HEK293 (cell line): ENCODE measurements at regions not wholly inside any gene's neighbourhood (a gene's known extent, or its start where the extent isn't known, plus 50 kb on each side); places are given as distances from the start of the nearest gene placed in this dataset.

ENCODE experiments used
- CTCF ChIA-PET: fragments of 350-600 bp; formaldehyde crosslinking; extraction: SDS; loops from one replicate; lab custom pipeline; 2021; ENCODE audit warnings: antibody characterized with exemption; lab: Yijun Ruan, JAX
- POLR2A ChIA-PET: fragments of 300-600 bp; formaldehyde crosslinking; extraction: SDS; loops from one replicate; lab custom pipeline; 2020; ENCODE audit warnings: antibody characterized with exemption, inconsistent platforms; lab: Yijun Ruan, JAX
- H3K27ac ChIP-seq: fragments of 200-500 bp; sonication (Bioruptor generic); 2 replicates; pipeline ENCODE4 v1.5.1; 2014; ENCODE audit warnings: low read depth, low read length, control low read depth, inconsistent platforms; ENCODE audit errors: extremely low read depth
- H3K36me3 ChIP-seq, 2 experiments: fragments of 200-500 bp in 1 of 2; sonication (Bioruptor generic) in 1 of 2; 1 replicate in 1 of 2; 2 replicates in 1 of 2; pipeline ENCODE4 v1.5.1; 2014 to 2017; ENCODE audit warnings: inconsistent platforms in 2 of 2, low read length in 2 of 2; ENCODE audit not compliant: control insufficient read depth in 2 of 2, insufficient read depth in 1 of 2
- H3K4me1 ChIP-seq: fragments of 200-500 bp; sonication (Bioruptor generic); 2 replicates; pipeline ENCODE4 v1.5.1; 2014; ENCODE audit warnings: mild to moderate bottlenecking, low read length, inconsistent platforms; ENCODE audit not compliant: control insufficient read depth, insufficient read depth
- H3K4me3 ChIP-seq: 2 replicates; pipeline ENCODE4 v1.5.1; 2011; ENCODE audit warnings: low read depth, mild to moderate bottlenecking, control low read depth, low read length, moderate library complexity
- H3K9me3 ChIP-seq: fragments of 200-500 bp; sonication (Bioruptor generic); 2 replicates; pipeline ENCODE4 v1.5.1; 2014; ENCODE audit warnings: low read depth, low read length, inconsistent platforms; ENCODE audit not compliant: control insufficient read depth, insufficient read depth
- EGR2 ChIP-seq: fragments of 450-650 bp; formaldehyde crosslinking; IDR thresholded peaks from 2 replicates; pipeline ENCODE4 v1.5.1; 2016; ENCODE audit warnings: low read depth, missing biosample characterization, missing genetic modification characterization
- GFI1B ChIP-seq: fragments of 450-650 bp; formaldehyde crosslinking; IDR thresholded peaks from 2 replicates; pipeline ENCODE4 v1.5.1; 2016; ENCODE audit warnings: missing biosample characterization, missing genetic modification characterization
- KLF10 ChIP-seq: fragments of 450-650 bp; IDR thresholded peaks from 2 replicates; pipeline ENCODE4 v1.5.1; 2018; ENCODE audit warnings: missing biosample characterization, mild to moderate bottlenecking, missing genetic modification characterization
- KLF7 ChIP-seq: fragments of 450-650 bp; formaldehyde crosslinking; IDR thresholded peaks from 2 replicates; pipeline ENCODE4 v1.5.1; 2016; ENCODE audit warnings: missing biosample characterization, missing genetic modification characterization, borderline replicate concordance
- MEIS1 ChIP-seq: sonication (generic); formaldehyde crosslinking; IDR thresholded peaks from 2 replicates; pipeline ENCODE4 v1.8.1; 2022; ENCODE audit warnings: missing genetic modification reagents, mild to moderate bottlenecking, borderline replicate concordance
- PRDM1 ChIP-seq: fragments of 450-650 bp; formaldehyde crosslinking; IDR thresholded peaks from 2 replicates; pipeline ENCODE4; 2016; ENCODE audit warnings: missing biosample characterization, missing genetic modification characterization
- REPIN1 ChIP-seq: fragments of 450-650 bp; formaldehyde crosslinking; IDR thresholded peaks from 2 replicates; pipeline ENCODE4 v1.5.1; 2017; ENCODE audit warnings: missing biosample characterization, missing genetic modification characterization, low read depth
- ZNF140 ChIP-seq: fragments of 450-650 bp; formaldehyde crosslinking; IDR thresholded peaks from 2 replicates; pipeline ENCODE4 v1.5.1; 2016; ENCODE audit warnings: missing biosample characterization, missing genetic modification characterization
- ZNF416 ChIP-seq: fragments of 450-650 bp; formaldehyde crosslinking; IDR thresholded peaks from 2 replicates; pipeline ENCODE4 v1.5.1; 2016; ENCODE audit warnings: missing biosample characterization, missing genetic modification characterization
- ZNF521 ChIP-seq: fragments of 450-650 bp; formaldehyde crosslinking; IDR thresholded peaks from 2 replicates; pipeline ENCODE4 v1.5.1; 2017; ENCODE audit warnings: missing biosample characterization, mild to moderate bottlenecking, missing genetic modification characterization
- TF ChIP-seq, protein P1 (sequence below): fragments of 450-650 bp; formaldehyde crosslinking; IDR thresholded peaks from 2 replicates; pipeline ENCODE4 v1.5.1; 2016; ENCODE audit warnings: missing biosample characterization, missing genetic modification characterization
- TF ChIP-seq, protein P2 (sequence below): fragments of 450-650 bp; formaldehyde crosslinking; IDR thresholded peaks from 2 replicates; pipeline ENCODE4 v1.5.1; 2016; ENCODE audit warnings: missing biosample characterization, missing genetic modification characterization
- TF ChIP-seq, protein P3 (sequence below): fragments of 450-650 bp; formaldehyde crosslinking; IDR thresholded peaks from 2 replicates; pipeline ENCODE4 v1.5.1; 2017; ENCODE audit warnings: missing biosample characterization, missing genetic modification characterization
- TF ChIP-seq, protein P4 (sequence below): fragments of 450-650 bp; formaldehyde crosslinking; IDR thresholded peaks from 2 replicates; pipeline ENCODE4 v1.5.1; 2017; ENCODE audit warnings: missing biosample characterization, missing genetic modification characterization
- TF ChIP-seq, protein P5 (sequence below): fragments of 450-650 bp; formaldehyde crosslinking; IDR thresholded peaks from 2 replicates; pipeline ENCODE4 v1.5.1; 2016; ENCODE audit warnings: missing biosample characterization, missing genetic modification characterization

DNA sequence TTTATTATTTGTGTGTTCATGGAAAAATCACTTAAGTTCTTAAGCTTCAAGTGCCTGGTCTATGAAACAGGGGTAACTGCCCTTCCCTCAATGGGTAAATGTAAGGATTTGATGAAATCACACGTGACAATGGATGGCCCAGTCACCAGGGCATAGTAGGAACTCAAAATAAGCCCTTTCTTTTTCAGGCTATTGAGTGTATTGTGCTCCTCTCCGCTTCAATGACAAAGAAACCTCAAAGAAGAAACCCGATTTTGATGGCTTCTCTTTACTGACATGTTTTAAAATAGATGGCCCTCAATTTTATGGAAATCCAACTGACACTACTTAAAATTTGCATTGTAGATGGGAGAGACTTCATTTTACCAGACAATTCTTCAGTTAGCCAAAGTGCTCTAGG is 543.5 kb downstream of the OMA1 start (continued):
- TF ChIP-seq, protein P1, sequence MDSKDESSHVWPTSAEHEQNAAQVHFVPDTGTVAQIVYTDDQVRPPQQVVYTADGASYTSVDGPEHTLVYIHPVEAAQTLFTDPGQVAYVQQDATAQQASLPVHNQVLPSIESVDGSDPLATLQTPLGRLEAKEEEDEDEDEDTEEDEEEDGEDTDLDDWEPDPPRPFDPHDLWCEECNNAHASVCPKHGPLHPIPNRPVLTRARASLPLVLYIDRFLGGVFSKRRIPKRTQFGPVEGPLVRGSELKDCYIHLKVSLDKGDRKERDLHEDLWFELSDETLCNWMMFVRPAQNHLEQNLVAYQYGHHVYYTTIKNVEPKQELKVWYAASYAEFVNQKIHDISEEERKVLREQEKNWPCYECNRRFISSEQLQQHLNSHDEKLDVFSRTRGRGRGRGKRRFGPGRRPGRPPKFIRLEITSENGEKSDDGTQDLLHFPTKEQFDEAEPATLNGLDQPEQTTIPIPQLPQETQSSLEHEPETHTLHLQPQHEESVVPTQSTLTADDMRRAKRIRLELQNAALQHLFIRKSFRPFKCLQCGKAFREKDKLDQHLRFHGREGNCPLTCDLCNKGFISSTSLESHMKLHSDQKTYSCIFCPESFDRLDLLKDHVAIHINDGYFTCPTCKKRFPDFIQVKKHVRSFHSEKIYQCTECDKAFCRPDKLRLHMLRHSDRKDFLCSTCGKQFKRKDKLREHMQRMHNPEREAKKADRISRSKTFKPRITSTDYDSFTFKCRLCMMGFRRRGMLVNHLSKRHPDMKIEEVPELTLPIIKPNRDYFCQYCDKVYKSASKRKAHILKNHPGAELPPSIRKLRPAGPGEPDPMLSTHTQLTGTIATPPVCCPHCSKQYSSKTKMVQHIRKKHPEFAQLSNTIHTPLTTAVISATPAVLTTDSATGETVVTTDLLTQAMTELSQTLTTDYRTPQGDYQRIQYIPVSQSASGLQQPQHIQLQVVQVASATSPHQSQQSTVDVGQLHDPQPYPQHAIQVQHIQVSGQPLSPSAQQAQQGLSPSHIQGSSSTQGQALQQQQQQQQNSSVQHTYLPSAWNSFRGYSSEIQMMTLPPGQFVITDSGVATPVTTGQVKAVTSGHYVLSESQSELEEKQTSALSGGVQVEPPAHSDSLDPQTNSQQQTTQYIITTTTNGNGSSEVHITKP (tag by site-specific recombination) = no peak
- TF ChIP-seq GFI1B (tag by site-specific recombination) (no peak), KLF10 (tag by site-specific recombination) (no peak), ZNF416 (tag by site-specific recombination) (no peak), MEIS1 (no peak), ZNF521 (tag by site-specific recombination) (no peak), EGR2 (tag by site-specific recombination) (no peak), REPIN1 (no peak), KLF7 (tag by site-specific recombination) (no peak), ZNF140 (no peak)
- TF ChIP-seq, protein P2, sequence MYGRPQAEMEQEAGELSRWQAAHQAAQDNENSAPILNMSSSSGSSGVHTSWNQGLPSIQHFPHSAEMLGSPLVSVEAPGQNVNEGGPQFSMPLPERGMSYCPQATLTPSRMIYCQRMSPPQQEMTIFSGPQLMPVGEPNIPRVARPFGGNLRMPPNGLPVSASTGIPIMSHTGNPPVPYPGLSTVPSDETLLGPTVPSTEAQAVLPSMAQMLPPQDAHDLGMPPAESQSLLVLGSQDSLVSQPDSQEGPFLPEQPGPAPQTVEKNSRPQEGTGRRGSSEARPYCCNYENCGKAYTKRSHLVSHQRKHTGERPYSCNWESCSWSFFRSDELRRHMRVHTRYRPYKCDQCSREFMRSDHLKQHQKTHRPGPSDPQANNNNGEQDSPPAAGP = no peak
- TF ChIP-seq, protein P3, sequence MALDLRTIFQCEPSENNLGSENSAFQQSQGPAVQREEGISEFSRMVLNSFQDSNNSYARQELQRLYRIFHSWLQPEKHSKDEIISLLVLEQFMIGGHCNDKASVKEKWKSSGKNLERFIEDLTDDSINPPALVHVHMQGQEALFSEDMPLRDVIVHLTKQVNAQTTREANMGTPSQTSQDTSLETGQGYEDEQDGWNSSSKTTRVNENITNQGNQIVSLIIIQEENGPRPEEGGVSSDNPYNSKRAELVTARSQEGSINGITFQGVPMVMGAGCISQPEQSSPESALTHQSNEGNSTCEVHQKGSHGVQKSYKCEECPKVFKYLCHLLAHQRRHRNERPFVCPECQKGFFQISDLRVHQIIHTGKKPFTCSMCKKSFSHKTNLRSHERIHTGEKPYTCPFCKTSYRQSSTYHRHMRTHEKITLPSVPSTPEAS (tag by site-specific recombination) = no peak
- TF ChIP-seq, protein P4, sequence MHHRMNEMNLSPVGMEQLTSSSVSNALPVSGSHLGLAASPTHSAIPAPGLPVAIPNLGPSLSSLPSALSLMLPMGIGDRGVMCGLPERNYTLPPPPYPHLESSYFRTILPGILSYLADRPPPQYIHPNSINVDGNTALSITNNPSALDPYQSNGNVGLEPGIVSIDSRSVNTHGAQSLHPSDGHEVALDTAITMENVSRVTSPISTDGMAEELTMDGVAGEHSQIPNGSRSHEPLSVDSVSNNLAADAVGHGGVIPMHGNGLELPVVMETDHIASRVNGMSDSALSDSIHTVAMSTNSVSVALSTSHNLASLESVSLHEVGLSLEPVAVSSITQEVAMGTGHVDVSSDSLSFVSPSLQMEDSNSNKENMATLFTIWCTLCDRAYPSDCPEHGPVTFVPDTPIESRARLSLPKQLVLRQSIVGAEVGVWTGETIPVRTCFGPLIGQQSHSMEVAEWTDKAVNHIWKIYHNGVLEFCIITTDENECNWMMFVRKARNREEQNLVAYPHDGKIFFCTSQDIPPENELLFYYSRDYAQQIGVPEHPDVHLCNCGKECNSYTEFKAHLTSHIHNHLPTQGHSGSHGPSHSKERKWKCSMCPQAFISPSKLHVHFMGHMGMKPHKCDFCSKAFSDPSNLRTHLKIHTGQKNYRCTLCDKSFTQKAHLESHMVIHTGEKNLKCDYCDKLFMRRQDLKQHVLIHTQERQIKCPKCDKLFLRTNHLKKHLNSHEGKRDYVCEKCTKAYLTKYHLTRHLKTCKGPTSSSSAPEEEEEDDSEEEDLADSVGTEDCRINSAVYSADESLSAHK (tag by site-specific recombination) = no peak

DNA sequence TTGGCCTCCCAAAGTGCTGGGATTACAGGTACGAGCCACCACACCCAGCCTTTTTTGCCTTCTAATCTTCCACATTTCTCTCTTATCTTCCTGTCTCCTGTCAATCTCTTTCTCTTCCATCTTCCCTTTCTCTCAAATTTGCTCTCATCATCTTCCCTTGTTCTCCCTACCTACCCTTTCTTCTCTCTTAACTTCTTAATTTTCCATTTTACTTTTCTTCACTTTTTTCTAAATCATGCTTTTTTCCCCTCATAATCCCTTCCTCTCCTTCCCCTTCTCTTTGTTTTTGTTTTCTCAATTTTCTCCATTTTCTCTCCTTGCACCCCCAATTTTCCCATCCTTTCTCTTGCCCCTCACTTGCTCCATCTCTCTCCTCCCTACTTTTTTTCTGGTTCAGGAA is 545.7 kb downstream of the OMA1 start:
- no peaks in the 10 kb centered on the region; the same call in 1 of the 2 replicates for H3K9me3 ChIP-seq
- H3K36me3 ChIP-seq = no peaks in the 10 kb centered on the region
- ChIA-PET CTCF (no interaction called here), POLR2A (no interaction called here)
- no peak overlapping the region for H3K27ac ChIP-seq
- H3K4me1 ChIP-seq = no peaks in the 10 kb centered on the region
- TF ChIP-seq, protein P5, sequence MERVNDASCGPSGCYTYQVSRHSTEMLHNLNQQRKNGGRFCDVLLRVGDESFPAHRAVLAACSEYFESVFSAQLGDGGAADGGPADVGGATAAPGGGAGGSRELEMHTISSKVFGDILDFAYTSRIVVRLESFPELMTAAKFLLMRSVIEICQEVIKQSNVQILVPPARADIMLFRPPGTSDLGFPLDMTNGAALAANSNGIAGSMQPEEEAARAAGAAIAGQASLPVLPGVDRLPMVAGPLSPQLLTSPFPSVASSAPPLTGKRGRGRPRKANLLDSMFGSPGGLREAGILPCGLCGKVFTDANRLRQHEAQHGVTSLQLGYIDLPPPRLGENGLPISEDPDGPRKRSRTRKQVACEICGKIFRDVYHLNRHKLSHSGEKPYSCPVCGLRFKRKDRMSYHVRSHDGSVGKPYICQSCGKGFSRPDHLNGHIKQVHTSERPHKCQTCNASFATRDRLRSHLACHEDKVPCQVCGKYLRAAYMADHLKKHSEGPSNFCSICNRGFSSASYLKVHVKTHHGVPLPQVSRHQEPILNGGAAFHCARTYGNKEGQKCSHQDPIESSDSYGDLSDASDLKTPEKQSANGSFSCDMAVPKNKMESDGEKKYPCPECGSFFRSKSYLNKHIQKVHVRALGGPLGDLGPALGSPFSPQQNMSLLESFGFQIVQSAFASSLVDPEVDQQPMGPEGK (tag by site-specific recombination) = no peak
- peak; percentile 60 for TF ChIP-seq PRDM1 (tag by site-specific recombination)
- H3K4me3 ChIP-seq = no peak overlapping the region
